Nephron (organoid): ENCODE measurements at regions not wholly inside any gene's neighbourhood (a gene's known extent, or its start where the extent isn't known, plus 50 kb on each side); places are given as distances from the start of the nearest gene placed in this dataset.
"Not testable (repeated sequence)": the region's sequence is repeated elsewhere in the genome, so short reads cannot be mapped to it uniquely, and the experiment has no call there.

Experiments
- H3K27ac Mint-ChIP-seq, 3 experiments: 2 replicates each; pipeline ENCODE4 v1.8.0; 2020; ENCODE audit warnings: mixed read lengths in 3 of 3, mild to moderate bottlenecking in 2 of 3, moderate library complexity in 1 of 3
- H3K27me3 Mint-ChIP-seq: 2 replicates; pipeline ENCODE4 v1.8.0; 2021; ENCODE audit warnings: low read depth, mild to moderate bottlenecking, moderate library complexity, mixed read lengths
- H3K36me3 Mint-ChIP-seq: 2 replicates; pipeline ENCODE4 v1.8.0; 2020; ENCODE audit warnings: low read depth, mixed read lengths
- H3K4me1 Mint-ChIP-seq: 2 replicates; pipeline ENCODE4 v1.8.0; 2020; ENCODE audit warnings: mixed read lengths
- H3K4me3 Mint-ChIP-seq, 3 experiments: 2 replicates each; pipeline ENCODE4 v1.8.0; 2020; ENCODE audit warnings: mild to moderate bottlenecking in 3 of 3, mixed read lengths in 3 of 3, moderate library complexity in 2 of 3
- H3K9me3 Mint-ChIP-seq: 2 replicates; pipeline ENCODE4 v1.8.0; 2020; ENCODE audit warnings: mixed read lengths
- TF ChIP-seq, protein P1 (sequence below), 3 experiments: fragments of 200-600 bp; sonication (generic); IDR thresholded peaks; one replicate each; pipeline ENCODE4 v1.5.0; 2021; ENCODE audit warnings: antibody characterized with exemption in 3 of 3; ENCODE audit not compliant: unreplicated experiment in 3 of 3

GRCh38 chr6:166236596-166236995 lies 68.9 kb upstream of the TBXT start:
- H3K36me3 Mint-ChIP-seq: no peaks in the 10 kb centered on the region
- no peak overlapping the region for H3K4me3 Mint-ChIP-seq
- H3K4me1 Mint-ChIP-seq: no peaks in the 10 kb centered on the region
- TF ChIP-seq, protein P1, sequence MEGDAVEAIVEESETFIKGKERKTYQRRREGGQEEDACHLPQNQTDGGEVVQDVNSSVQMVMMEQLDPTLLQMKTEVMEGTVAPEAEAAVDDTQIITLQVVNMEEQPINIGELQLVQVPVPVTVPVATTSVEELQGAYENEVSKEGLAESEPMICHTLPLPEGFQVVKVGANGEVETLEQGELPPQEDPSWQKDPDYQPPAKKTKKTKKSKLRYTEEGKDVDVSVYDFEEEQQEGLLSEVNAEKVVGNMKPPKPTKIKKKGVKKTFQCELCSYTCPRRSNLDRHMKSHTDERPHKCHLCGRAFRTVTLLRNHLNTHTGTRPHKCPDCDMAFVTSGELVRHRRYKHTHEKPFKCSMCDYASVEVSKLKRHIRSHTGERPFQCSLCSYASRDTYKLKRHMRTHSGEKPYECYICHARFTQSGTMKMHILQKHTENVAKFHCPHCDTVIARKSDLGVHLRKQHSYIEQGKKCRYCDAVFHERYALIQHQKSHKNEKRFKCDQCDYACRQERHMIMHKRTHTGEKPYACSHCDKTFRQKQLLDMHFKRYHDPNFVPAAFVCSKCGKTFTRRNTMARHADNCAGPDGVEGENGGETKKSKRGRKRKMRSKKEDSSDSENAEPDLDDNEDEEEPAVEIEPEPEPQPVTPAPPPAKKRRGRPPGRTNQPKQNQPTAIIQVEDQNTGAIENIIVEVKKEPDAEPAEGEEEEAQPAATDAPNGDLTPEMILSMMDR (IDR thresholded peaks at IDR 0.05; ENCODE audit: unreplicated experiment in 3 of 3): no peak
- no peak overlapping the region for H3K27ac Mint-ChIP-seq
- H3K9me3 Mint-ChIP-seq: no peaks in the 10 kb centered on the region
- peaks cover 65% of the 10 kb centered on the region for H3K27me3 Mint-ChIP-seq

GRCh38 chr6:166235666-166236292 lies 68.1 kb upstream of the TBXT start:
- TF ChIP-seq, protein P1 (IDR thresholded peaks at IDR 0.05; ENCODE audit: unreplicated experiment in 3 of 3): no peak

DNA sequence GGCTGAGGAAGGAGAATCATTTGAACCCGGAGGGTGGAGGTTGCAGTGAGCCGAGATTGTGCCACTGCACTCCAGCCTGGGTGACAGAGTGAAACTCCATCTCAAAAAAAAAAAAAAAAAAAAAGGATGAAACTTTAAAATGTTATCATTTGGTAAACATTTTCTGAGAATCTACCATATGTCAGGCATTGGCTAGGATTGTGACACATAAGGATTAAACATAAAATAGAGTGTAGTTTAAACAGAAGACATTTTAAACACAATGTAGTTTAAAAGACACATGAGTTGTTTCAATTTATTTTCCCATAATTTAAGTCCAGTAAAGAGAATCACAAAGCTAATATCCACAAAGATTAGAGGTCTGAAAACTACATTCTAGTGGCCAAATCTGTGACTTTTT lies 63.5 kb upstream of the TBXT start:
- H3K27me3 Mint-ChIP-seq: peaks cover 56% of the 10 kb centered on the region
- not testable (repeated sequence) for H3K4me3 Mint-ChIP-seq, H3K4me1 Mint-ChIP-seq, H3K36me3 Mint-ChIP-seq, H3K9me3 Mint-ChIP-seq, H3K27ac Mint-ChIP-seq

More at GRCh38 chr6:166235666-166236292, 68.1 kb upstream of the TBXT start:
- H3K4me1 Mint-ChIP-seq: no peaks in the 10 kb centered on the region
- no peak overlapping the region for H3K4me3 Mint-ChIP-seq
- H3K9me3 Mint-ChIP-seq: no peaks in the 10 kb centered on the region
- peaks cover 65% of the 10 kb centered on the region for H3K27me3 Mint-ChIP-seq
- no peak overlapping the region for H3K27ac Mint-ChIP-seq
- H3K36me3 Mint-ChIP-seq: no peaks in the 10 kb centered on the region

DNA sequence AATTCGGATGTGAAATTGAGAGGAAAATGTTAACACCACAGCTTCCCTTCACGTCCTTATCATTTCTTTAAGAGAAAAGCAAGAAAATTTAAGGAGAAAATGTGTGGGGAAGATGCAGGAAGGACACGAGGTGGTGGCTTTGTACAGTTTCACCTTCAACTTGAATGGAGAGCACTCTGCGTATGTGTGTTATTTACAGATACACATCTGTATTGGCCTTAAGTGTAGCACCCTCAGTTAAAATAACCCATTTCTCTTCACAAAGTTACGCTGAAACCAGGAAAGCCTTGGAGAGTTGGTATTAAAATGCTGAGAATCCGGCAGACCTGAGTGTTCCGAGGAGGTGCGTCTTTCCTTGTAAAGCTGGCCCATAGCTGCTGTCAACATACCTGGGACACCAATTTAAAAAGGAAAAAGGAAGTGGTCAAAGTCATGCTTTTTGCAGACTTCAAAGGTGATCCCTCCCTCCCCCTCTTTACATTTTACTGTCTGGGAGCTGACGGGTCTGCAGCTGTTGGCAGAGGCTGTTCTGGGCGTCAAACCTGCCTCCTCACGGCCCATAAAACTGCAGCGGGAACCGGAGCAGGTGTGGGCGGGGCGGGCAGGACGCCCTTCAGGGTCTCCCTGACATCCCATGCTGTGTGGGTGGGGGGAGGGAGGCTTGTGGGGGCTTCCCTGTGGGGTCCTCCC lies 61.3 kb upstream of the TBXT start:
- H3K27ac Mint-ChIP-seq: no peak overlapping the region
- H3K27me3 Mint-ChIP-seq: peaks cover 58% of the 10 kb centered on the region
- no peaks in the 10 kb centered on the region for H3K36me3 Mint-ChIP-seq
- TF ChIP-seq, protein P1 (IDR thresholded peaks at IDR 0.05; ENCODE audit: unreplicated experiment in 3 of 3): no peak
- H3K9me3 Mint-ChIP-seq: no peaks in the 10 kb centered on the region
- H3K4me3 Mint-ChIP-seq: no peak overlapping the region
- H3K4me1 Mint-ChIP-seq: peaks cover 5% of the 10 kb centered on the region

- H3K9me3 Mint-ChIP-seq: no peaks in the 10 kb centered on the region
- TF ChIP-seq, protein P1 (IDR thresholded peaks at IDR 0.05; ENCODE audit: unreplicated experiment in 3 of 3): no peak
- no peak overlapping the region for H3K4me3 Mint-ChIP-seq
- peaks cover 58% of the 10 kb centered on the region for H3K27me3 Mint-ChIP-seq
- peaks cover 5% of the 10 kb centered on the region for H3K4me1 Mint-ChIP-seq
- H3K36me3 Mint-ChIP-seq: no peaks in the 10 kb centered on the region
- H3K27ac Mint-ChIP-seq: no peak overlapping the region
Observed at GRCh38 chr6:166228425-166228824, 60.8 kb upstream of the TBXT start.

DNA sequence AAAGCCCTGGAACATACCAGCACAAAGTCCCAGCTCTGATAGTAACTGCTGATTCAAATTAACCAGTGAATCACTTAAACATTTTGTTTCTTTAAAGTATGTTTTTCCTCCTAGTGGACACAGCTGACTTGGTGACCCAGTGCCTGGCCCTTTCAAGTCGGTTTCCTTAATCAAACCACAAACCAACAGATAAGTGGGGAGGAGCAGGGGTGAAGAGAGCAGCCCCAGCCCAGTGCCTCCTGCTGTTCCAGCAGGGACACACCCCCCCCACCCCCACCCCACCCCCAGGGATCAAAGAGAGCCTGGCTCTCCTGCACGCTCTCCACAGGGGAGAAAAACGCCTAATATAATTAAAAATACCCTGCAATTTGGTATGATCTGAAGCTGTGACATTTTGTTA lies 55.4 kb upstream of the TBXT start:
- Mint-ChIP-seq H3K4me3 (no peak overlapping the region), H3K4me1 (peaks cover 5% of the 10 kb centered on the region), H3K27ac (no peak overlapping the region), H3K9me3 (no peaks in the 10 kb centered on the region), H3K36me3 (no peaks in the 10 kb centered on the region), H3K27me3 (peaks cover 32% of the 10 kb centered on the region)
- TF ChIP-seq, protein P1 (IDR thresholded peaks at IDR 0.05; ENCODE audit: unreplicated experiment in 3 of 3): no peak
